ENCODE measurements at regions not wholly inside any gene's neighbourhood (a gene's known extent, or its start where the extent isn't known, plus 50 kb on each side); places are given as distances from the start of the nearest gene placed in this dataset.

DNA sequence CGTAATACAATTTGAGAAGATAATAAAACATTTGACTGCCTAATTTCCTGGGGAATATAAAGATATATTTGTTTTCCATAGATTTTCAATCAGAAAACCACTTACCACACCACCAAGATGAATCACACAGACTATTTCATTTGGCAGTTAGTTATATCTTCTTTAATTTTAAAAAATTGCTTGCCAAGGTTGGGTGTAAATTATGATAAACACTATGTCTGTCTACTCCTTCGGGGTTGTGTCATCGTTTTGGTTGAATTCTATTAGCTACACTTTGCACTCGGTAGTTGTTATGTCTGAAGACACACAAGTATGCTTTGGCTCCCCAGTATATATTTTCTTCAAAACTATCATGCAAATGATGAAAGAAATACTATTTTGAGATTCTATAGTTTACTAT, 594.8 kb upstream of the SEMA3D start:
- TF ChIP-seq BCL11A (IDR thresholded peaks at IDR 0.05; ENCODE audit: low read depth in 2 of 2, low read length in 2 of 2) (no peak), GTF2F1 (IDR thresholded peaks at IDR 0.05; ENCODE audit: borderline replicate concordance, low read depth, low read length) (no peak), FOSL1 (IDR thresholded peaks at IDR 0.05; ENCODE audit: insufficient read depth, low read depth, low read length) (no peak), TEAD4 (IDR thresholded peaks at IDR 0.05; ENCODE audit: low read depth, low read length) (no peak)
- Histone ChIP-seq H2BK120ac (replicated peaks; ENCODE audit: low read depth, low read length) (no peak overlapping the region), H3K79me1 (ENCODE audit: low read depth, low read length) (no peaks in the 10 kb centered on the region), H3K56ac (replicated peaks; ENCODE audit: insufficient read length, low read depth, low read length) (no peak overlapping the region), H3K23ac (ENCODE audit: insufficient read length) (no peak overlapping the region), H4K5ac (ENCODE audit: insufficient read length, low read depth, low read length) (no peak overlapping the region), H3K14ac (ENCODE audit: insufficient read length) (no peak overlapping the region), H4K91ac (replicated peaks; ENCODE audit: insufficient read length, low read length) (no peak overlapping the region), H3K9ac (replicated peaks in 1 of 4; ENCODE audit: extremely low read depth in 1 of 4, low read depth in 3 of 4, low read length in 3 of 4) (no peak overlapping the region), H4K20me1 (replicated peaks in 1 of 2; ENCODE audit: control insufficient read depth in 1 of 2, insufficient read depth in 2 of 2, low read length in 2 of 2) (no peaks in the 10 kb centered on the region), H2AK5ac (ENCODE audit: low read depth, low read length) (no peak overlapping the region), H2BK12ac (ENCODE audit: low read depth, low read length) (no peak overlapping the region), H3K27ac (ENCODE audit: low read depth, low read length) (no peak overlapping the region), H3K27me3 (replicated peaks in 1 of 4; ENCODE audit: control insufficient read depth in 3 of 4, extremely low read depth in 1 of 4, insufficient read depth in 3 of 4, low read length in 3 of 4) (no peaks in the 10 kb centered on the region), H3K9me3 (ENCODE audit: insufficient read depth in 2 of 2, low read depth in 1 of 2, low read length in 1 of 2) (0 out of 4 replicates have a peak, but pooled peaks cover 0 to 2% of the 10 kb centered on the region in 2 experiments), H4K8ac (ENCODE audit: extremely low read depth, insufficient read depth, low read length) (no peak overlapping the region), H2AFZ (ENCODE audit: low read length) (no peak overlapping the region), H3K36me3 (ENCODE audit: control insufficient read depth in 2 of 4, insufficient read depth in 4 of 4, low read length in 3 of 4) (no peaks in the 10 kb centered on the region), H3K18ac (ENCODE audit: extremely low read depth, low read length) (no peak overlapping the region), H3K23me2 (ENCODE audit: low read depth, low read length) (no peaks in the 10 kb centered on the region), H2BK5ac (ENCODE audit: low read depth, low read length) (no peak overlapping the region), H3K79me2 (ENCODE audit: control insufficient read depth in 1 of 2, insufficient read depth in 2 of 2, low read length in 2 of 2) (no peaks in the 10 kb centered on the region), H3K4me2 (ENCODE audit: insufficient read depth in 1 of 2, low read depth in 2 of 2, low read length in 2 of 2) (no peak overlapping the region), H3K4ac (replicated peaks; ENCODE audit: insufficient read length, low read depth, low read length) (no peak overlapping the region), H3K4me3 (ENCODE audit: extremely low read depth in 1 of 4, insufficient read depth in 2 of 4, low read depth in 3 of 4, low read length in 4 of 4) (no peak overlapping the region), H2BK20ac (ENCODE audit: low read length) (no peak overlapping the region), H2BK15ac (ENCODE audit: low read length) (no peak overlapping the region), H3K4me1 (replicated peaks in 1 of 4; ENCODE audit: control insufficient read depth in 3 of 4, insufficient read depth in 4 of 4, low read length in 3 of 4) (no peaks in the 10 kb centered on the region)
- DNase-seq (ENCODE audit: low read depth in 1 of 2, low spot score in 2 of 2) (no peak), FAIRE-seq (no peak)
- ChIA-PET POLR2A (ENCODE audit: partially characterized antibody) (interaction anchor here (0.6 kb wide), 1 partner anchor 1172 kb away, joined by 3 read pairs; no protein-coding TSS in a partner anchor), CTCF (ENCODE audit: partially characterized antibody) (no interaction called here)
- WGBS, 2 experiments (ENCODE audit: extremely low coverage in 1 of 2, insufficient coverage in 1 of 2, insufficient read length in 1 of 2, insufficient replicate concordance in 2 of 2, low coverage in 1 of 2, low lambda C conversion rate in 2 of 2, missing lambda C conversion rate in 1 of 2) = 94% methylated on average over 4 of the region's 4 CpGs; no CpG with 5 or more reads in 1 of the 2 experiments

Measured in H1 (cell line).